NB4 (cell line): ENCODE measurements at regions not wholly inside any gene's neighbourhood (a gene's known extent, or its start where the extent isn't known, plus 50 kb on each side); places are given as distances from the start of the nearest gene placed in this dataset.

Source experiments
- MYC ChIP-seq: IDR thresholded peaks from 2 replicates; pipeline ENCODE4 v1.6.1; 2011; ENCODE audit warnings: low read depth, low read length
- POLR2A ChIP-seq: IDR thresholded peaks from 2 replicates; pipeline ENCODE4 v1.6.1; 2011; ENCODE audit warnings: mild to moderate bottlenecking; ENCODE audit not compliant: insufficient read length; ENCODE audit errors: extremely low read depth
- TF ChIP-seq, protein P1 (sequence below): IDR thresholded peaks from one replicate; pipeline ENCODE4 v1.5.1; 2012; ENCODE audit warnings: low read depth, low read length

DNA sequence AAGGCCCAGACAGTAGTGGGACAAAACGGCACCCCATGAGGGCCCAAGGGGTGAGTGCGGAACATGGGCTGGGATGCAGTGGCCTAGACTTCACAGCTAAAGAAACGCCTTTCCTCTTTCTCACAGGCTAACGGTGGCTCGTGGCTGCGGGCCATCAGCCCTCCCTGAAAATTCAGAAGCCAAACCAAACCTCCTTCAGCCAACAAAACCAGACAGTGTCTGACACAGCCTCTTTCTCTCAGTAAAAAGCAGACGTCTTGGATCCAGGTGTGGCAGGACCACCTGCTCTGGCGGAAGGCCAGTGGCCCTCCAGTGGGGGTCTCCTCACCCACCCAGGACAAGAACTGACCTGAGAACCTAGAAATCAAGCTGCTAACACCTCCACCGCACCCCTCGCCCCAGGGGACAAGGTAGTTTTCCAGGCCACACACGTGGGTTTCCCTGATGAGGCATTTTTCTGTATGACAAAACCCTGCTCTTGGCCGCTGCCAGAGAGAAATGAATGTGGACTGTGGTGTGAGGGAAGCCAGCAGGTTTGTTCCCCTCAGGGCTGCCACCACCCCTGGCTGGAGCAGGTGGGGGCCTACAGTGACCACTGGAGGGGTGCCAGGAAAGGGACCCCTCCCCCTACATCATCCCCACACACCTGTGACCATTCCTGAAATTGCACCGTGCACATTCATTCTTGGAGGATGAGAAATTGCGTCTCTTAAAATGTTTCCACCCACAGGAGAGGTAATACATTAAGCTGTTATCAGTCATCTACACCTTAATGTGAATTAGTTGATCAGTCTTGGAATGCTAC lies 76.8 kb upstream of the PIM1 start:
- TF ChIP-seq, protein P1, sequence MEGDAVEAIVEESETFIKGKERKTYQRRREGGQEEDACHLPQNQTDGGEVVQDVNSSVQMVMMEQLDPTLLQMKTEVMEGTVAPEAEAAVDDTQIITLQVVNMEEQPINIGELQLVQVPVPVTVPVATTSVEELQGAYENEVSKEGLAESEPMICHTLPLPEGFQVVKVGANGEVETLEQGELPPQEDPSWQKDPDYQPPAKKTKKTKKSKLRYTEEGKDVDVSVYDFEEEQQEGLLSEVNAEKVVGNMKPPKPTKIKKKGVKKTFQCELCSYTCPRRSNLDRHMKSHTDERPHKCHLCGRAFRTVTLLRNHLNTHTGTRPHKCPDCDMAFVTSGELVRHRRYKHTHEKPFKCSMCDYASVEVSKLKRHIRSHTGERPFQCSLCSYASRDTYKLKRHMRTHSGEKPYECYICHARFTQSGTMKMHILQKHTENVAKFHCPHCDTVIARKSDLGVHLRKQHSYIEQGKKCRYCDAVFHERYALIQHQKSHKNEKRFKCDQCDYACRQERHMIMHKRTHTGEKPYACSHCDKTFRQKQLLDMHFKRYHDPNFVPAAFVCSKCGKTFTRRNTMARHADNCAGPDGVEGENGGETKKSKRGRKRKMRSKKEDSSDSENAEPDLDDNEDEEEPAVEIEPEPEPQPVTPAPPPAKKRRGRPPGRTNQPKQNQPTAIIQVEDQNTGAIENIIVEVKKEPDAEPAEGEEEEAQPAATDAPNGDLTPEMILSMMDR = no peak
- no peak for TF ChIP-seq MYC
- TF ChIP-seq POLR2A = no peak
